Endothelial cell of umbilical vein (primary cell): ENCODE measurements at regions not wholly inside any gene's neighbourhood (a gene's known extent, or its start where the extent isn't known, plus 50 kb on each side); places are given as distances from the start of the nearest gene placed in this dataset.

Experiments used
- BruUV-seq: library from RNA; stranded (reverse); fragments of 400-500 nt; replicated peaks from 2 replicates; lab custom pipeline; 2021; lab: Mats Ljungman, UMichigan
- CTCF ChIA-PET: fragments of 300-600, 350-600 bp; sonication (Branson Sonifier 250); formaldehyde crosslinking; loops from one replicate; lab custom pipeline; 2021; ENCODE audit warnings: antibody characterized with exemption, inconsistent platforms; lab: Charles Lee
- POLR2A ChIA-PET: fragments of 300-600, 350-600 bp; sonication (Branson Sonifier 250); formaldehyde crosslinking; loops from one replicate; lab custom pipeline; 2021; ENCODE audit warnings: antibody characterized with exemption, inconsistent platforms; lab: Charles Lee
- DNase-seq: peaks from one replicate; pipeline ENCODE4 v3.0.0-alpha.2; 2011; ENCODE audit warnings: low read depth, low spot score
- FAIRE-seq: peaks from 2 replicates; lab custom pipeline; 2011; peaks lifted over from hg19 to GRCh38; lab: Jason Lieb, UNC
- H2AFZ ChIP-seq: 2 replicates; pipeline ENCODE4 v1.6.0; 2012; ENCODE audit warnings: low read depth, low read length, control low read depth, inconsistent platforms
- H3K27ac ChIP-seq: 2 replicates; pipeline ENCODE4 v1.5.1; 2011; ENCODE audit warnings: low read depth, mild to moderate bottlenecking, control low read depth, low read length, moderate library complexity; ENCODE audit not compliant: insufficient read depth
- H3K27me3 ChIP-seq, 2 experiments: 2 replicates each; pipeline versions ENCODE4 v1.6.0 to v1.6.1; 2011; ENCODE audit warnings: low read length in 2 of 2, mixed read lengths in 1 of 2; ENCODE audit not compliant: control insufficient read depth in 2 of 2, insufficient read depth in 2 of 2
- H3K36me3 ChIP-seq, 2 experiments: 2 replicates in 1 of 2; 3 replicates in 1 of 2; pipeline ENCODE4 v1.5.1; 2011; ENCODE audit warnings: low read length in 2 of 2, mild to moderate bottlenecking in 1 of 2, moderate library complexity in 1 of 2; ENCODE audit not compliant: control insufficient read depth in 2 of 2, insufficient read depth in 2 of 2; ENCODE audit errors: extremely low read depth in 1 of 2
- H3K4me1 ChIP-seq: 3 replicates; pipeline ENCODE4 v1.5.1; 2011; ENCODE audit warnings: mild to moderate bottlenecking, low read length; ENCODE audit not compliant: control insufficient read depth, insufficient read depth; ENCODE audit errors: extremely low read depth
- H3K4me2 ChIP-seq: 2 replicates; pipeline ENCODE4 v1.6.1; 2011; ENCODE audit warnings: low read length, control low read depth, mixed read lengths; ENCODE audit not compliant: insufficient read depth
- H3K4me3 ChIP-seq, 3 experiments: fragments of 200-600 bp in 1 of 3; sonication (generic), shearing (Covaris generic) in 1 of 3; replicated peaks in 1 of 3; 2 replicates each; pipeline ENCODE4 v1.5.1; 2011 to 2016; ENCODE audit warnings: control low read depth in 3 of 3, low read length in 3 of 3, mild to moderate bottlenecking in 2 of 3, inconsistent platforms in 1 of 3, low read depth in 1 of 3, moderate library complexity in 1 of 3; ENCODE audit not compliant: insufficient read depth in 1 of 3
- H3K79me2 ChIP-seq: 2 replicates; pipeline ENCODE4 v1.6.0; 2012; ENCODE audit warnings: low read length, inconsistent platforms; ENCODE audit not compliant: control insufficient read depth, insufficient read depth
- H3K9ac ChIP-seq: replicated peaks from 2 replicates; pipeline ENCODE3; 2011; ENCODE audit warnings: low read length, control low read depth; ENCODE audit not compliant: insufficient read depth; ENCODE audit errors: extremely low read depth
- H3K9me1 ChIP-seq: replicated peaks from 3 replicates; pipeline ENCODE4 v1.6.0; 2011; ENCODE audit warnings: mild to moderate bottlenecking, low read length; ENCODE audit not compliant: control insufficient read depth, insufficient read depth; ENCODE audit errors: extremely low read depth
- H3K9me3 ChIP-seq: replicated peaks from 2 replicates; pipeline ENCODE4 v1.5.1; 2012; ENCODE audit warnings: low read length, inconsistent platforms; ENCODE audit not compliant: control insufficient read depth, insufficient read depth
- H4K20me1 ChIP-seq: replicated peaks from 2 replicates; pipeline ENCODE3; 2011; ENCODE audit warnings: mild to moderate bottlenecking, low read length; ENCODE audit not compliant: control insufficient read depth, insufficient read depth; ENCODE audit errors: extremely low read depth
- EZH2 ChIP-seq: IDR thresholded peaks from 2 replicates; pipeline ENCODE4 v1.6.1; 2012; ENCODE audit warnings: borderline replicate concordance, low read depth, mild to moderate bottlenecking, moderate library complexity, low read length, inconsistent platforms; ENCODE audit not compliant: severe bottlenecking
- FOS ChIP-seq: IDR thresholded peaks from 2 replicates; pipeline ENCODE4 v1.6.1; 2011; ENCODE audit warnings: mild to moderate bottlenecking, low read length, moderate library complexity, borderline replicate concordance; ENCODE audit not compliant: insufficient read depth
- GATA2 ChIP-seq: IDR thresholded peaks from 2 replicates; pipeline ENCODE4 v1.7.0; 2011; ENCODE audit warnings: low read depth, mild to moderate bottlenecking, moderate library complexity, mixed read lengths, low read length; ENCODE audit not compliant: insufficient read length, insufficient read depth
- JUN ChIP-seq: IDR thresholded peaks from 2 replicates; pipeline ENCODE4 v1.6.1; 2011; ENCODE audit warnings: borderline replicate concordance, low read depth; ENCODE audit not compliant: insufficient read length, insufficient read depth
- MAX ChIP-seq: IDR thresholded peaks from 2 replicates; pipeline ENCODE4 v1.6.1; 2011; ENCODE audit not compliant: insufficient read depth, insufficient read length
- MYC ChIP-seq: IDR thresholded peaks from one replicate; pipeline ENCODE4 v1.6.1; 2011; ENCODE audit warnings: mild to moderate bottlenecking, low read depth, low read length
- POLR2A ChIP-seq: IDR thresholded peaks from 2 replicates; pipeline ENCODE4 v1.6.1; 2012; ENCODE audit warnings: low read depth, mild to moderate bottlenecking, control low read depth, low read length
- POLR2AphosphoS5 ChIP-seq: IDR thresholded peaks from 2 replicates; pipeline ENCODE4 v1.6.1; 2012; ENCODE audit warnings: low read depth, mild to moderate bottlenecking, control low read depth, low read length, moderate library complexity; ENCODE audit not compliant: insufficient read depth
- dilution Hi-C: fragments of 300-500 bp; cut with MboI; formaldehyde crosslinking; loops from one replicate; pipeline ENCODE4 v1.15.0; 2019; ENCODE audit warnings: low sequenced_read_pairs; ENCODE audit not compliant: extremely low pct_ligation_motif_present
- intact Hi-C: fragments of 100-400 bp; cut with micrococcal nuclease; formaldehyde crosslinking; loops from one replicate; pipeline ENCODE4 v1.10.0; 2022
- TF ChIP-seq, protein P1 (sequence below), 2 donors: IDR thresholded peaks; 1 replicate in 1 of 2; 2 replicates in 1 of 2; pipeline ENCODE4 v1.5.1; 2011; ENCODE audit warnings: low read length in 2 of 2, mild to moderate bottlenecking in 2 of 2, moderate library complexity in 2 of 2, control low read depth in 1 of 2, inconsistent platforms in 1 of 2, low read depth in 1 of 2; ENCODE audit not compliant: insufficient read depth in 1 of 2; ENCODE audit errors: extremely low read depth in 1 of 2

DNA sequence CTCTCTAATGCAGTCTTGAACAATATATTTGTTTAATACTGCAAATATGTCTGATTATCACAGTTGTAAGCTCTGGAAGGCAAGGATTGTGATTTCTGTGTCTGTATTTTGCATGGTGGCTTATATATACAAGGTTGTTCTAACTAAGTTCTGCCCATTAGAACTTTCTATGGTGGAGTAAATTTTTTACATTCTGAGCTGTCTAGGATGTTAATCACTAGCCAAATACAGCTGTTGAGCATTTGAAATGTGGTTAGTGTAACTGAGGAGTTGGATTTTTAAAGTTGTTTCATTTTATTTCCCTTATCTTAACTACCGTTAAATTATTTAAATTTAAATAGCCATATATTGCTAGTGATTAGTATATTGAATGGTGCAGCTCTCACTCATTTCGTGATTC lies 64.3 kb upstream of the DMRTA1 start:
- CTCF ChIA-PET: no interaction called here
- POLR2A ChIA-PET: no interaction called here
- dilution Hi-C loops: no loop called here

More for the DNA sequence above, 64.3 kb upstream of the DMRTA1 start:
- DNase-seq: no peak
- no peaks in the 10 kb centered on the region for H3K36me3 ChIP-seq
- no peaks in the 10 kb centered on the region for H4K20me1 ChIP-seq
- BruUV-seq: no TSS peak
- TF ChIP-seq FOS: no peak
- no peak for TF ChIP-seq MYC
- TF ChIP-seq, protein P1, sequence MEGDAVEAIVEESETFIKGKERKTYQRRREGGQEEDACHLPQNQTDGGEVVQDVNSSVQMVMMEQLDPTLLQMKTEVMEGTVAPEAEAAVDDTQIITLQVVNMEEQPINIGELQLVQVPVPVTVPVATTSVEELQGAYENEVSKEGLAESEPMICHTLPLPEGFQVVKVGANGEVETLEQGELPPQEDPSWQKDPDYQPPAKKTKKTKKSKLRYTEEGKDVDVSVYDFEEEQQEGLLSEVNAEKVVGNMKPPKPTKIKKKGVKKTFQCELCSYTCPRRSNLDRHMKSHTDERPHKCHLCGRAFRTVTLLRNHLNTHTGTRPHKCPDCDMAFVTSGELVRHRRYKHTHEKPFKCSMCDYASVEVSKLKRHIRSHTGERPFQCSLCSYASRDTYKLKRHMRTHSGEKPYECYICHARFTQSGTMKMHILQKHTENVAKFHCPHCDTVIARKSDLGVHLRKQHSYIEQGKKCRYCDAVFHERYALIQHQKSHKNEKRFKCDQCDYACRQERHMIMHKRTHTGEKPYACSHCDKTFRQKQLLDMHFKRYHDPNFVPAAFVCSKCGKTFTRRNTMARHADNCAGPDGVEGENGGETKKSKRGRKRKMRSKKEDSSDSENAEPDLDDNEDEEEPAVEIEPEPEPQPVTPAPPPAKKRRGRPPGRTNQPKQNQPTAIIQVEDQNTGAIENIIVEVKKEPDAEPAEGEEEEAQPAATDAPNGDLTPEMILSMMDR (IDR thresholded peaks at IDR 0.05; ENCODE audit: extremely low read depth in 1 of 2, insufficient read depth in 1 of 2, low read depth in 1 of 2, low read length in 2 of 2): no peak
- TF ChIP-seq POLR2AphosphoS5: no peak
- TF ChIP-seq JUN: no peak
- no peak for TF ChIP-seq GATA2
- no peak for TF ChIP-seq MAX
- TF ChIP-seq POLR2A: no peak
- TF ChIP-seq EZH2: no peak
- no peaks in the 10 kb centered on the region for H3K9me1 ChIP-seq
- FAIRE-seq: no peak
- H3K27me3 ChIP-seq: peaks cover 1 to 6% of the 10 kb centered on the region in 2 experiments
- no peaks in the 10 kb centered on the region for H3K79me2 ChIP-seq
- H3K4me2 ChIP-seq: no peak overlapping the region
- H2AFZ ChIP-seq: no peak overlapping the region
- H3K4me3 ChIP-seq: no peak overlapping the region
- H3K9ac ChIP-seq: no peak overlapping the region
- H3K27ac ChIP-seq: no peak overlapping the region
- intact Hi-C loops: no loop called here
- no peaks in the 10 kb centered on the region for H3K9me3 ChIP-seq
- no peaks in the 10 kb centered on the region for H3K4me1 ChIP-seq
